Body of pancreas (tissue), 4 donors: ENCODE measurements at regions not wholly inside any gene's neighbourhood (a gene's known extent, or its start where the extent isn't known, plus 50 kb on each side); places are given as distances from the start of the nearest gene placed in this dataset.

Source experiments
- POLR2A ChIP-seq, 3 donors: fragments of 450-650 bp; IDR thresholded peaks; one replicate each; pipeline ENCODE4 v1.6.1; 2016; ENCODE audit warnings: antibody characterized with exemption in 3 of 3, mild to moderate bottlenecking in 2 of 3
- TF ChIP-seq, protein P1 (sequence below), 7 experiments: fragments of 450-650 bp in 4 of 7; fragments of 200-600 bp in 3 of 7; sonication (generic) in 3 of 7; IDR thresholded peaks; one replicate each; pipeline ENCODE4 v1.5.1; 2016 to 2019; ENCODE audit warnings: antibody characterized with exemption in 7 of 7

DNA sequence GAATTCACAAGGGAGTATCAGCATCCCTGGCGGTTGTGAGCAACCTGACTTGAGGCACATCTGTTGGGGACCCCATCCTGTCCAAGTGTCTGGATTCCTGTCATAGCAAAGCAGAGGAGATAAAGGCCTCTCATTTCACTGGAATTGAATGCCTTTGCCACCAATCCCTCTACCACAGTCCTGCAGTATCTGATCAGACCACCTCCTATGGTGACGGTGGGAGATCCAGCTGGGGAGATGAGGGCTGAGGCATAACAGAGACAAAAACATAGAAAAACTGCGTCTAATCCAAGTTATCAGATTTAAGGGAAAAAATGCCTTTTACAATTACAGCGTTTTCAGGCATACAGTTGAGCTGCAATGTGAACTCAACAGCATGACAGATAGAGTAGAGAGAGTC, 160.7 kb upstream of the TRPC7 start:
- no peak for TF ChIP-seq POLR2A (IDR thresholded peaks at IDR 0.05)
- TF ChIP-seq, protein P1, sequence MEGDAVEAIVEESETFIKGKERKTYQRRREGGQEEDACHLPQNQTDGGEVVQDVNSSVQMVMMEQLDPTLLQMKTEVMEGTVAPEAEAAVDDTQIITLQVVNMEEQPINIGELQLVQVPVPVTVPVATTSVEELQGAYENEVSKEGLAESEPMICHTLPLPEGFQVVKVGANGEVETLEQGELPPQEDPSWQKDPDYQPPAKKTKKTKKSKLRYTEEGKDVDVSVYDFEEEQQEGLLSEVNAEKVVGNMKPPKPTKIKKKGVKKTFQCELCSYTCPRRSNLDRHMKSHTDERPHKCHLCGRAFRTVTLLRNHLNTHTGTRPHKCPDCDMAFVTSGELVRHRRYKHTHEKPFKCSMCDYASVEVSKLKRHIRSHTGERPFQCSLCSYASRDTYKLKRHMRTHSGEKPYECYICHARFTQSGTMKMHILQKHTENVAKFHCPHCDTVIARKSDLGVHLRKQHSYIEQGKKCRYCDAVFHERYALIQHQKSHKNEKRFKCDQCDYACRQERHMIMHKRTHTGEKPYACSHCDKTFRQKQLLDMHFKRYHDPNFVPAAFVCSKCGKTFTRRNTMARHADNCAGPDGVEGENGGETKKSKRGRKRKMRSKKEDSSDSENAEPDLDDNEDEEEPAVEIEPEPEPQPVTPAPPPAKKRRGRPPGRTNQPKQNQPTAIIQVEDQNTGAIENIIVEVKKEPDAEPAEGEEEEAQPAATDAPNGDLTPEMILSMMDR (IDR thresholded peaks at IDR 0.05) = no peak
